Erythroblast (primary cell): ENCODE measurements at regions not wholly inside any gene's neighbourhood (a gene's known extent, or its start where the extent isn't known, plus 50 kb on each side); places are given as distances from the start of the nearest gene placed in this dataset.

Experiments used
- GATA1 ChIP-seq: IDR thresholded peaks from 2 replicates; pipeline ENCODE4 v1.6.1; 2011; ENCODE audit warnings: low read depth, mild to moderate bottlenecking, control low read depth, low read length, moderate library complexity
- POLR2A ChIP-seq: IDR thresholded peaks from 2 replicates; pipeline ENCODE4 v1.6.1; 2011; ENCODE audit warnings: mild to moderate bottlenecking, low read length

DNA sequence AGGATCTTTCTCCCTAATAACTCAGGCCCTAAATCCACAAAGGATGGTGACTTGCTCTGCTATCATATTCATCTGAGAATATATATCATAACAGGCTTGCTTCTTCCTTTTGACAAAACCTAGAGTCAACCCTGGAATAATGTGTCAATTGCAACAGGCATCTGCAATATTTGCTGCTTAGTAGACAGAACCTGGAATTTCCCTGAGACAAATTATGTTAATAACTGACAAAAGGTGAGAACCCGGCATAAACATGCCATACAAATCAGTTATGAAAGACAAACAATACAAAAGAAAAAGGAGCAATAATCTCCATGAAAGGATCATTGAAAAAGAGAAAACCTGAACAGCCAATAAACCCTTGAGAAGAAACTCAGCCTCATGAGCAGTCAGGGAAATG is 114.5 kb upstream of the CDCA7L start:
- TF ChIP-seq POLR2A (no peak), GATA1 (no peak)
